ENCODE measurements at regions not wholly inside any gene's neighbourhood (a gene's known extent, or its start where the extent isn't known, plus 50 kb on each side); places are given as distances from the start of the nearest gene placed in this dataset.

DNA sequence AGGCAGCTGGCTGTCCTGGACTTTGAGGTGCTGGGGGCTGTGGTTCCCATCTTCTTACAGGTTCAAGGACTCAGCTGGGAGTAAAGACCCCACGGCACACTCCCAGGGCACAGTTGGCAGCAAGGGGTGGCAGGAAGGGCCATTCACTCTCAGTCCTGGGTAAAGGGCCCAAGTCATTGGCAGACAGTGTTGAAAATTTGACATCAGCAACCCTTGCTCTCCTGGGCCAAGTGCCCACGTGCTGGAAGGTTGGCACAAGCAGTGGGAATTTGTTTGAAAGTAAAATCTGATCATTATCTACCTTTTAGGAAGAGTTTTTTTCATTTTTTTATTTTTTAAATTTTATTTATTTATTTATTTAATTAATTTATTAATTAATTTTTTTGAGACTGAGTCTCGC lies 241.6 kb upstream of the MKI67 start:
- no peak for DNase-seq
- Histone ChIP-seq H3K79me1 (replicated peaks; ENCODE audit: low read length, poor library complexity, severe bottlenecking) (no peaks in the 10 kb centered on the region), H2BK15ac (ENCODE audit: low read depth, poor library complexity, severe bottlenecking) (no peak overlapping the region), H3K27ac (ENCODE audit: low read length, poor library complexity, severe bottlenecking) (no peak overlapping the region), H3K18ac (ENCODE audit: low read depth in 1 of 2, low read length in 2 of 2) (no peak overlapping the region), H2AK5ac (ENCODE audit: low read length, severe bottlenecking) (no peak overlapping the region), H3K14ac (ENCODE audit: low read length in 2 of 2) (no peak overlapping the region), H3K4me1 (ENCODE audit: control insufficient read depth, insufficient read depth, low read depth, low read length) (no peaks in the 10 kb centered on the region), H2AFZ (ENCODE audit: low read depth, low read length) (no peak overlapping the region), H3K9ac (ENCODE audit: low read length) (no peak overlapping the region), H3K4me2 (ENCODE audit: low read length, poor library complexity, severe bottlenecking) (no peak overlapping the region), H4K8ac (ENCODE audit: low read length) (no peak overlapping the region), H2BK120ac (ENCODE audit: low read depth, low read length) (no peak overlapping the region), H3K4ac (ENCODE audit: low read depth in 1 of 2, low read length in 2 of 2) (no peak overlapping the region), H2BK12ac (ENCODE audit: low read length in 2 of 2) (no peak overlapping the region), H3K27me3 (ENCODE audit: control insufficient read depth in 1 of 2, insufficient read depth in 1 of 2, low read length in 2 of 2) (no peaks in the 10 kb centered on the region), H3K4me3 (ENCODE audit: insufficient read depth in 1 of 2, low read depth in 1 of 2, low read length in 2 of 2) (no peak overlapping the region), H2BK5ac (ENCODE audit: low read depth, low read length, poor library complexity, severe bottlenecking) (no peak overlapping the region), H3K23ac (ENCODE audit: low read length in 2 of 2) (no peak overlapping the region), H3K9me3 (ENCODE audit: control insufficient read depth, low read length) (no peaks in the 10 kb centered on the region), H4K91ac (ENCODE audit: low read length) (no peak overlapping the region), H3K36me3 (ENCODE audit: control insufficient read depth in 1 of 2, insufficient read depth in 2 of 2, low read depth in 1 of 2, low read length in 2 of 2) (no peaks in the 10 kb centered on the region)
- 59% methylated on average over 2 of the region's 3 CpGs for WGBS

DNA sequence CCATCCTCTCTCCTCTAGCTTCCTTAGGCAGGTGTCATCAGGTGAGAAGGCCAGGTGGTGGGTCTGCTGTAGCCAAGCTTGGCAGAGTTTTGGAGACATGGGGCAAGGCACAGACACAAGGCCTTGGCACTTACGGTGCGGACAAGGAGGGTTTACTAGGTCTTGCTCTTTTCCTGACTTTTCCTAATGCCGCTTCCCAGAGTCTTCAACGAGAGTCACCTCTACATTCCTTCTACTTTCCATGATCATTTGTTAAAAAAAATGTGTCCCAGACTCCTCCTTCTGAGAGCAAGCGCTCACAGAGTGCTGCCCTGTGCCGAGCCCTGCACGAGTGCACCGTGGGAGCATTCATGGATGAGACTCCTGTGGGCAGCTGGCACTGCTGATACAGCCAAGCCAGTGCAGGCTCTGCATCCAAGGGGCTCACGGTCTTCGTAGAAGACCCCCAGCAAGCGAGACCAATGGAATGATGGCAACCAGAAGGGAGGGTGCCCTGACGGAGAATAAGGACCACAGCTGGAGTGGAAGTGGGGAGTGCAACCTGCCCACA lies 243.0 kb upstream of the MKI67 start:
- no peak overlapping the region for H3K14ac ChIP-seq (ENCODE audit: low read length in 2 of 2)
- H4K8ac ChIP-seq (ENCODE audit: low read length): no peak overlapping the region
- no peak overlapping the region for H2BK15ac ChIP-seq (ENCODE audit: low read depth, poor library complexity, severe bottlenecking)
- no peak overlapping the region for H2BK12ac ChIP-seq (ENCODE audit: low read length in 2 of 2)
- no peak overlapping the region for H3K27ac ChIP-seq (ENCODE audit: low read length, poor library complexity, severe bottlenecking)
- H3K9me3 ChIP-seq (ENCODE audit: control insufficient read depth, low read length): no peaks in the 10 kb centered on the region
- 87% methylated on average over 12 of the region's 12 CpGs for WGBS
- H3K79me1 ChIP-seq (replicated peaks; ENCODE audit: low read length, poor library complexity, severe bottlenecking): no peaks in the 10 kb centered on the region
- no peak overlapping the region for H2BK120ac ChIP-seq (ENCODE audit: low read depth, low read length)
- no peak overlapping the region for H3K18ac ChIP-seq (ENCODE audit: low read depth in 1 of 2, low read length in 2 of 2)
- no peaks in the 10 kb centered on the region for H3K27me3 ChIP-seq (ENCODE audit: control insufficient read depth in 1 of 2, insufficient read depth in 1 of 2, low read length in 2 of 2)
- H2AK5ac ChIP-seq (ENCODE audit: low read length, severe bottlenecking): no peak overlapping the region
- no peak overlapping the region for H2BK5ac ChIP-seq (ENCODE audit: low read depth, low read length, poor library complexity, severe bottlenecking)
- no peak overlapping the region for H3K4me2 ChIP-seq (ENCODE audit: low read length, poor library complexity, severe bottlenecking)
- H3K4ac ChIP-seq (ENCODE audit: low read depth in 1 of 2, low read length in 2 of 2): no peak overlapping the region
- no peak overlapping the region for H2AFZ ChIP-seq (ENCODE audit: low read depth, low read length)
- H3K36me3 ChIP-seq (ENCODE audit: control insufficient read depth in 1 of 2, insufficient read depth in 2 of 2, low read depth in 1 of 2, low read length in 2 of 2): no peaks in the 10 kb centered on the region
- no peak overlapping the region for H3K23ac ChIP-seq (ENCODE audit: low read length in 2 of 2)
- DNase-seq: no peak
- H4K91ac ChIP-seq (ENCODE audit: low read length): no peak overlapping the region
- H3K4me1 ChIP-seq (ENCODE audit: control insufficient read depth, insufficient read depth, low read depth, low read length): no peaks in the 10 kb centered on the region
- no peak overlapping the region for H3K9ac ChIP-seq (ENCODE audit: low read length)
- no peak overlapping the region for H3K4me3 ChIP-seq (ENCODE audit: insufficient read depth in 1 of 2, low read depth in 1 of 2, low read length in 2 of 2)

DNA sequence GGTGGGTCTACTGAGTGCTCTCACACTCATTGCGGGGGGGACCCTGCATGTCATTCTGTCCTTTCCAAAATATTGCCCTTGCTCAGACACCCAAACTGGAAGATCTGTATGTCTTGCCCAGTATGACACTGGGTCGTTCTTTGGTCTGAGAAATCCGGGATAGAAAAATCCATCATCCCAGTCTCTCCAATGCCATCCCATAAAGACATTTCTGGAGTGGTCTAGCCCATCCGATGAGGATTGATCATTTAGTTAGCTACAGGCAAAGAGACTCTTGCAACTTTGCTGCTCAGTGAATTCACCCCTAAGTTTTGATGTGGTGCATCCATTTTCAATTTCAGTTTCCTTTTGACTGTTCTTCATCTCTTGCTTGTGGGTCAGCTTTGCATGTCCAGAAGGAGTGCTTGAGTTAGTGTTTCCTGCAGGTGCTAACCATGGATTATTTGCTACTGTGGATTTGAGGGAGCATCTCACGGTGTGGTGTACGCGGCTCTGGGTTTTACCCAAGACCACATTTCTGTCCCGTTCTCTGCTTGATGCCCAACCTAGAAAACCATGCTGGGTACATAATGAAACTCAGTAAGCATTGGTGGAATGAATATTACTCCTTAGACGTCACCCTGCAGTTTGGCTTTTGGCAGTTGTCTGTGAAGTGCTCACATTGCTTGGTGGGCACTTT lies 247.0 kb upstream of the MKI67 start:
- Histone ChIP-seq H2BK15ac (ENCODE audit: low read depth, poor library complexity, severe bottlenecking) (no peak overlapping the region), H3K79me1 (replicated peaks; ENCODE audit: low read length, poor library complexity, severe bottlenecking) (no peaks in the 10 kb centered on the region), H3K9me3 (ENCODE audit: control insufficient read depth, low read length) (no peaks in the 10 kb centered on the region), H3K36me3 (ENCODE audit: control insufficient read depth in 1 of 2, insufficient read depth in 2 of 2, low read depth in 1 of 2, low read length in 2 of 2) (no peaks in the 10 kb centered on the region), H3K4ac (ENCODE audit: low read depth in 1 of 2, low read length in 2 of 2) (no peak overlapping the region), H2AFZ (ENCODE audit: low read depth, low read length) (no peak overlapping the region), H2BK5ac (ENCODE audit: low read depth, low read length, poor library complexity, severe bottlenecking) (no peak overlapping the region), H3K23ac (ENCODE audit: low read length in 2 of 2) (no peak overlapping the region), H3K27ac (ENCODE audit: low read length, poor library complexity, severe bottlenecking) (no peak overlapping the region), H4K8ac (ENCODE audit: low read length) (no peak overlapping the region), H2AK5ac (ENCODE audit: low read length, severe bottlenecking) (no peak overlapping the region), H3K9ac (ENCODE audit: low read length) (no peak overlapping the region), H4K91ac (ENCODE audit: low read length) (no peak overlapping the region), H3K27me3 (ENCODE audit: control insufficient read depth in 1 of 2, insufficient read depth in 1 of 2, low read length in 2 of 2) (no peaks in the 10 kb centered on the region), H3K14ac (ENCODE audit: low read length in 2 of 2) (no peak overlapping the region), H3K4me2 (ENCODE audit: low read length, poor library complexity, severe bottlenecking) (no peak overlapping the region), H3K18ac (ENCODE audit: low read depth in 1 of 2, low read length in 2 of 2) (no peak overlapping the region), H2BK120ac (ENCODE audit: low read depth, low read length) (no peak overlapping the region), H2BK12ac (ENCODE audit: low read length in 2 of 2) (no peak overlapping the region), H3K4me1 (ENCODE audit: control insufficient read depth, insufficient read depth, low read depth, low read length) (no peaks in the 10 kb centered on the region), H3K4me3 (ENCODE audit: insufficient read depth in 1 of 2, low read depth in 1 of 2, low read length in 2 of 2) (no peak overlapping the region)
- DNase-seq: no peak
- WGBS: 84% methylated on average over 9 of the region's 9 CpGs

DNA sequence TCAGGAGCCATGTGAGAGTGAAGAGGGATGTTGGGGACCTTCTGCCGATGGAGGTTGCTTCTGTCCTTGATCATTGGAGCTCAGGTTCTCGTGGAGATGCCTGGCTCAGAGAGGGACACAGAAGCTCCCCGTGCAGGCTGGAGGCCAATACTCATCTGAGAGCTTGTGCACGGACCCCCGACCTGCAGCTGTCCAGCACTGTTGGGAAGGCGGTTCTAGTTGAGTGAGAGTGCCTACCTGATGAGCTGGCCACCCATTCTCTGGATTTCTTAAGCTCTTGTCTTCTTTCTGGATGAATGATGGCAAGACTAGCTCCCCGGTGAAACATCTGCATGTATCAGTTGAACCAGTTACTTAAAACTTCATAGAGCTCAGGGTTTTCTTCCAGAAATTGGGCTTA lies 247.6 kb upstream of the MKI67 start:
- Histone ChIP-seq H4K8ac (ENCODE audit: low read length) (no peak overlapping the region), H3K79me1 (replicated peaks; ENCODE audit: low read length, poor library complexity, severe bottlenecking) (no peaks in the 10 kb centered on the region), H3K4me3 (ENCODE audit: insufficient read depth in 1 of 2, low read depth in 1 of 2, low read length in 2 of 2) (no peak overlapping the region), H3K36me3 (ENCODE audit: control insufficient read depth in 1 of 2, insufficient read depth in 2 of 2, low read depth in 1 of 2, low read length in 2 of 2) (no peaks in the 10 kb centered on the region), H2BK120ac (ENCODE audit: low read depth, low read length) (no peak overlapping the region), H3K23ac (ENCODE audit: low read length in 2 of 2) (no peak overlapping the region), H4K91ac (ENCODE audit: low read length) (no peak overlapping the region), H2AK5ac (ENCODE audit: low read length, severe bottlenecking) (no peak overlapping the region), H3K4ac (ENCODE audit: low read depth in 1 of 2, low read length in 2 of 2) (no peak overlapping the region), H3K4me1 (ENCODE audit: control insufficient read depth, insufficient read depth, low read depth, low read length) (no peaks in the 10 kb centered on the region), H2BK15ac (ENCODE audit: low read depth, poor library complexity, severe bottlenecking) (no peak overlapping the region), H2BK12ac (ENCODE audit: low read length in 2 of 2) (no peak overlapping the region), H2AFZ (ENCODE audit: low read depth, low read length) (no peak overlapping the region), H3K27me3 (ENCODE audit: control insufficient read depth in 1 of 2, insufficient read depth in 1 of 2, low read length in 2 of 2) (no peaks in the 10 kb centered on the region), H3K27ac (ENCODE audit: low read length, poor library complexity, severe bottlenecking) (no peak overlapping the region), H3K9ac (ENCODE audit: low read length) (no peak overlapping the region), H3K9me3 (ENCODE audit: control insufficient read depth, low read length) (no peaks in the 10 kb centered on the region), H3K14ac (ENCODE audit: low read length in 2 of 2) (no peak overlapping the region), H3K18ac (ENCODE audit: low read depth in 1 of 2, low read length in 2 of 2) (no peak overlapping the region), H3K4me2 (ENCODE audit: low read length, poor library complexity, severe bottlenecking) (no peak overlapping the region), H2BK5ac (ENCODE audit: low read depth, low read length, poor library complexity, severe bottlenecking) (no peak overlapping the region)
- no peak for DNase-seq
- 67% methylated on average over 7 of the region's 7 CpGs for WGBS

Data from mesenchymal stem cell (in vitro differentiated cells and primary cell).